HEK293 (cell line): ENCODE measurements at regions not wholly inside any gene's neighbourhood (a gene's known extent, or its start where the extent isn't known, plus 50 kb on each side); places are given as distances from the start of the nearest gene placed in this dataset.
A peak's percentile ranks its signal among the peaks of the same experiment; 100 is the strongest.

Experiments
- CTCF ChIA-PET: fragments of 350-600 bp; formaldehyde crosslinking; extraction: SDS; loops from one replicate; lab custom pipeline; 2021; ENCODE audit warnings: antibody characterized with exemption; lab: Yijun Ruan, JAX
- POLR2A ChIA-PET: fragments of 300-600 bp; formaldehyde crosslinking; extraction: SDS; loops from one replicate; lab custom pipeline; 2020; ENCODE audit warnings: antibody characterized with exemption, inconsistent platforms; lab: Yijun Ruan, JAX
- H3K27ac ChIP-seq: fragments of 200-500 bp; sonication (Bioruptor generic); 2 replicates; pipeline ENCODE4 v1.5.1; 2014; ENCODE audit warnings: low read depth, low read length, control low read depth, inconsistent platforms; ENCODE audit errors: extremely low read depth
- H3K36me3 ChIP-seq, 2 experiments: fragments of 200-500 bp in 1 of 2; sonication (Bioruptor generic) in 1 of 2; 1 replicate in 1 of 2; 2 replicates in 1 of 2; pipeline ENCODE4 v1.5.1; 2014 to 2017; ENCODE audit warnings: inconsistent platforms in 2 of 2, low read length in 2 of 2; ENCODE audit not compliant: control insufficient read depth in 2 of 2, insufficient read depth in 1 of 2
- H3K4me1 ChIP-seq: fragments of 200-500 bp; sonication (Bioruptor generic); 2 replicates; pipeline ENCODE4 v1.5.1; 2014; ENCODE audit warnings: mild to moderate bottlenecking, low read length, inconsistent platforms; ENCODE audit not compliant: control insufficient read depth, insufficient read depth
- H3K4me3 ChIP-seq: 2 replicates; pipeline ENCODE4 v1.5.1; 2011; ENCODE audit warnings: low read depth, mild to moderate bottlenecking, control low read depth, low read length, moderate library complexity
- H3K9me3 ChIP-seq: fragments of 200-500 bp; sonication (Bioruptor generic); 2 replicates; pipeline ENCODE4 v1.5.1; 2014; ENCODE audit warnings: low read depth, low read length, inconsistent platforms; ENCODE audit not compliant: control insufficient read depth, insufficient read depth
- AEBP2 ChIP-seq: fragments of 450-650 bp; formaldehyde crosslinking; IDR thresholded peaks from 2 replicates; pipeline ENCODE4 v1.5.1; 2016; ENCODE audit warnings: missing biosample characterization, missing genetic modification characterization, borderline replicate concordance
- BCL11A ChIP-seq: fragments of 450-650 bp; formaldehyde crosslinking; IDR thresholded peaks from 2 replicates; pipeline ENCODE4 v1.5.1; 2016; ENCODE audit warnings: low read depth, missing biosample characterization, missing genetic modification characterization
- TRIM28 ChIP-seq: IDR thresholded peaks from 2 replicates; pipeline ENCODE4 v1.6.1; 2011; ENCODE audit warnings: low read length, control low read depth, borderline replicate concordance
- WT1 ChIP-seq: fragments of 450-650 bp; formaldehyde crosslinking; IDR thresholded peaks from 2 replicates; pipeline ENCODE4 v1.5.1; 2016; ENCODE audit warnings: missing biosample characterization, missing genetic modification characterization
- ZEB2 ChIP-seq: fragments of 450-650 bp; formaldehyde crosslinking; IDR thresholded peaks from 2 replicates; pipeline ENCODE4 v1.5.1; 2016; ENCODE audit warnings: missing biosample characterization, missing genetic modification characterization
- ZNF133 ChIP-seq: fragments of 450-650 bp; formaldehyde crosslinking; IDR thresholded peaks from 2 replicates; pipeline ENCODE4 v1.5.1; 2016; ENCODE audit warnings: missing biosample characterization, missing genetic modification characterization
- ZNF169 ChIP-seq: fragments of 450-650 bp; formaldehyde crosslinking; IDR thresholded peaks from 2 replicates; pipeline ENCODE4 v1.5.1; 2016; ENCODE audit warnings: missing biosample characterization, missing genetic modification characterization
- ZNF394 ChIP-seq: fragments of 450-650 bp; formaldehyde crosslinking; IDR thresholded peaks from 2 replicates; pipeline ENCODE4 v1.5.1; 2016; ENCODE audit warnings: missing biosample characterization, missing genetic modification characterization, mild to moderate bottlenecking, moderate library complexity, borderline replicate concordance
- ZNF416 ChIP-seq: fragments of 450-650 bp; formaldehyde crosslinking; IDR thresholded peaks from 2 replicates; pipeline ENCODE4 v1.5.1; 2016; ENCODE audit warnings: missing biosample characterization, missing genetic modification characterization
- ZNF449 ChIP-seq: fragments of 450-650 bp; formaldehyde crosslinking; IDR thresholded peaks from 2 replicates; pipeline ENCODE4 v1.5.1; 2017; ENCODE audit warnings: missing biosample characterization, mild to moderate bottlenecking, missing genetic modification characterization, moderate library complexity
- ZNF48 ChIP-seq: fragments of 450-650 bp; formaldehyde crosslinking; IDR thresholded peaks from 2 replicates; pipeline ENCODE4 v1.5.1; 2016; ENCODE audit warnings: missing biosample characterization, missing genetic modification characterization
- ZNF510 ChIP-seq: fragments of 450-650 bp; formaldehyde crosslinking; IDR thresholded peaks from 2 replicates; pipeline ENCODE4 v1.5.1; 2018; ENCODE audit warnings: mild to moderate bottlenecking, missing genetic modification characterization, missing biosample characterization; ENCODE audit not compliant: insufficient replicate concordance
- ZNF513 ChIP-seq: fragments of 450-650 bp; IDR thresholded peaks from 2 replicates; pipeline ENCODE4 v1.5.1; 2018; ENCODE audit warnings: missing biosample characterization, missing genetic modification characterization
- ZNF585B ChIP-seq: fragments of 450-650 bp; formaldehyde crosslinking; IDR thresholded peaks from 2 replicates; pipeline ENCODE4 v1.5.1; 2016; ENCODE audit warnings: missing biosample characterization, missing genetic modification characterization
- ZNF658 ChIP-seq: fragments of 450-650 bp; formaldehyde crosslinking; IDR thresholded peaks from 2 replicates; pipeline ENCODE4; 2016; ENCODE audit warnings: missing biosample characterization, missing genetic modification characterization
- ZNF707 ChIP-seq: fragments of 450-650 bp; formaldehyde crosslinking; IDR thresholded peaks from 2 replicates; pipeline ENCODE4 v1.5.1; 2016; ENCODE audit warnings: missing biosample characterization, missing genetic modification characterization
- ZNF791 ChIP-seq: fragments of 450-650 bp; formaldehyde crosslinking; IDR thresholded peaks from 2 replicates; pipeline ENCODE4 v1.5.1; 2016; ENCODE audit warnings: missing biosample characterization, missing genetic modification characterization
- ZNF843 ChIP-seq: fragments of 450-650 bp; formaldehyde crosslinking; IDR thresholded peaks from 2 replicates; pipeline ENCODE4 v1.5.1; 2016; ENCODE audit warnings: missing biosample characterization, missing genetic modification characterization
- ZXDB ChIP-seq: fragments of 450-650 bp; formaldehyde crosslinking; IDR thresholded peaks from 2 replicates; pipeline ENCODE4 v1.5.1; 2016; ENCODE audit warnings: missing biosample characterization, missing genetic modification characterization

GRCh38 chr1:177854951-177855350 lies 114.9 kb downstream of the SEC16B start:
- POLR2A ChIA-PET, result no interaction called here
- Histone ChIP-seq H3K9me3 (no peaks in the 10 kb centered on the region), H3K4me1 (no peaks in the 10 kb centered on the region), H3K4me3 (no peak overlapping the region), H3K27ac (no peak overlapping the region), H3K36me3 (no peaks in the 10 kb centered on the region)
- no peak for TF ChIP-seq ZNF133
- no peak for TF ChIP-seq AEBP2 (tag by site-specific recombination)
- no peak for TF ChIP-seq WT1 (tag by site-specific recombination)
- TF ChIP-seq BCL11A, result no peak
- TF ChIP-seq ZNF169 (tag by site-specific recombination), result no peak
- CTCF ChIA-PET, result no interaction called here

- H3K4me1 ChIP-seq, result no peaks in the 10 kb centered on the region
- TF ChIP-seq ZNF510 (tag by site-specific recombination) (no peak), ZNF585B (tag by site-specific recombination) (no peak), ZNF513 (tag by site-specific recombination) (no peak), TRIM28 (no peak), ZNF707 (tag by site-specific recombination) (no peak), ZNF658 (tag by site-specific recombination) (no peak), ZNF48 (tag by site-specific recombination) (no peak), ZXDB (tag by site-specific recombination) (no peak), ZNF791 (tag by site-specific recombination) (no peak), ZNF133 (no peak), ZNF843 (tag by site-specific recombination) (no peak), ZNF394 (no peak), ZNF416 (tag by site-specific recombination) (no peak)
- H3K9me3 ChIP-seq, result no peaks in the 10 kb centered on the region
- no peaks in the 10 kb centered on the region for H3K36me3 ChIP-seq
- no peak overlapping the region for H3K4me3 ChIP-seq
- no peak overlapping the region for H3K27ac ChIP-seq
- ChIA-PET CTCF (interaction anchor here (0.6 kb wide), 1 partner anchor 967 kb away, joined by 3 read pairs; no protein-coding TSS in a partner anchor), POLR2A (no interaction called here)
Observed at GRCh38 chr1:177849579-177850290, 120.1 kb downstream of the SEC16B start.

- H3K27ac ChIP-seq, result no peak overlapping the region
Observed at GRCh38 chr1:177849130-177849529, 120.7 kb downstream of the SEC16B start.

More at GRCh38 chr1:177849130-177849529, 120.7 kb downstream of the SEC16B start:
- POLR2A ChIA-PET, result no interaction called here
- CTCF ChIA-PET, result no interaction called here
- TF ChIP-seq ZEB2 (tag by site-specific recombination), result no peak
- TF ChIP-seq ZNF449 (tag by site-specific recombination), result peak; percentile 71
- TF ChIP-seq, all 188 proteins: peak for 1
- Histone ChIP-seq H3K4me1 (no peaks in the 10 kb centered on the region), H3K36me3 (no peaks in the 10 kb centered on the region), H3K4me3 (no peak overlapping the region), H3K9me3 (no peaks in the 10 kb centered on the region)
